HEK293 (cell line): ENCODE measurements at regions not wholly inside any gene's neighbourhood (a gene's known extent, or its start where the extent isn't known, plus 50 kb on each side); places are given as distances from the start of the nearest gene placed in this dataset.

Experiments used
- CTCF ChIA-PET: fragments of 350-600 bp; formaldehyde crosslinking; extraction: SDS; loops from one replicate; lab custom pipeline; 2021; ENCODE audit warnings: antibody characterized with exemption; lab: Yijun Ruan, JAX
- POLR2A ChIA-PET: fragments of 300-600 bp; formaldehyde crosslinking; extraction: SDS; loops from one replicate; lab custom pipeline; 2020; ENCODE audit warnings: antibody characterized with exemption, inconsistent platforms; lab: Yijun Ruan, JAX
- H3K27ac ChIP-seq: fragments of 200-500 bp; sonication (Bioruptor generic); 2 replicates; pipeline ENCODE4 v1.5.1; 2014; ENCODE audit warnings: low read depth, low read length, control low read depth, inconsistent platforms; ENCODE audit errors: extremely low read depth
- H3K36me3 ChIP-seq, 2 experiments: fragments of 200-500 bp in 1 of 2; sonication (Bioruptor generic) in 1 of 2; 1 replicate in 1 of 2; 2 replicates in 1 of 2; pipeline ENCODE4 v1.5.1; 2014 to 2017; ENCODE audit warnings: inconsistent platforms in 2 of 2, low read length in 2 of 2; ENCODE audit not compliant: control insufficient read depth in 2 of 2, insufficient read depth in 1 of 2
- H3K4me1 ChIP-seq: fragments of 200-500 bp; sonication (Bioruptor generic); 2 replicates; pipeline ENCODE4 v1.5.1; 2014; ENCODE audit warnings: mild to moderate bottlenecking, low read length, inconsistent platforms; ENCODE audit not compliant: control insufficient read depth, insufficient read depth
- H3K4me3 ChIP-seq: 2 replicates; pipeline ENCODE4 v1.5.1; 2011; ENCODE audit warnings: low read depth, mild to moderate bottlenecking, control low read depth, low read length, moderate library complexity
- H3K9me3 ChIP-seq: fragments of 200-500 bp; sonication (Bioruptor generic); 2 replicates; pipeline ENCODE4 v1.5.1; 2014; ENCODE audit warnings: low read depth, low read length, inconsistent platforms; ENCODE audit not compliant: control insufficient read depth, insufficient read depth
- IKZF3 ChIP-seq: fragments of 450-650 bp; IDR thresholded peaks from 2 replicates; pipeline ENCODE4 v1.5.0; 2018; ENCODE audit warnings: missing biosample characterization, mild to moderate bottlenecking, missing genetic modification characterization, moderate library complexity
- KLF16 ChIP-seq: fragments of 450-650 bp; formaldehyde crosslinking; IDR thresholded peaks from 2 replicates; pipeline ENCODE4 v1.5.1; 2017; ENCODE audit warnings: missing biosample characterization, missing genetic modification characterization
- SETDB1 ChIP-seq: IDR thresholded peaks from one replicate; pipeline ENCODE4 v1.6.1; 2017; ENCODE audit warnings: mild to moderate bottlenecking, low read length, moderate library complexity, mixed read lengths; ENCODE audit not compliant: insufficient read length
- ZBTB1 ChIP-seq: fragments of 450-650 bp; formaldehyde crosslinking; IDR thresholded peaks from 2 replicates; pipeline ENCODE4 v1.5.1; 2016; ENCODE audit warnings: missing biosample characterization, missing genetic modification characterization
- ZFHX2 ChIP-seq: fragments of 450-650 bp; formaldehyde crosslinking; conservative IDR thresholded peaks from 2 replicates; pipeline ENCODE4 v1.5.1; 2016; ENCODE audit warnings: missing biosample characterization, missing genetic modification characterization
- ZFP3 ChIP-seq: fragments of 450-650 bp; formaldehyde crosslinking; IDR thresholded peaks from 2 replicates; pipeline ENCODE4 v1.5.1; 2016; ENCODE audit warnings: low read depth, missing biosample characterization, missing genetic modification characterization
- ZNF133 ChIP-seq: fragments of 450-650 bp; formaldehyde crosslinking; IDR thresholded peaks from 2 replicates; pipeline ENCODE4 v1.5.1; 2016; ENCODE audit warnings: missing biosample characterization, missing genetic modification characterization
- ZNF2 ChIP-seq: fragments of 450-650 bp; formaldehyde crosslinking; IDR thresholded peaks from 2 replicates; pipeline ENCODE4 v1.5.1; 2016; ENCODE audit warnings: missing biosample characterization, missing genetic modification characterization
- ZNF202 ChIP-seq: fragments of 450-650 bp; formaldehyde crosslinking; IDR thresholded peaks from 2 replicates; pipeline ENCODE4 v1.5.1; 2016; ENCODE audit warnings: missing biosample characterization, missing genetic modification characterization, borderline replicate concordance
- ZNF239 ChIP-seq: fragments of 450-650 bp; formaldehyde crosslinking; IDR thresholded peaks from 2 replicates; pipeline ENCODE4 v1.5.1; 2016; ENCODE audit warnings: missing biosample characterization, missing genetic modification characterization
- ZNF362 ChIP-seq: fragments of 450-650 bp; formaldehyde crosslinking; IDR thresholded peaks from 2 replicates; pipeline ENCODE4 v1.5.1; 2016; ENCODE audit warnings: missing biosample characterization, missing genetic modification characterization
- ZNF37A ChIP-seq: fragments of 450-650 bp; IDR thresholded peaks from 2 replicates; pipeline ENCODE4 v1.5.1; 2018; ENCODE audit warnings: missing biosample characterization, missing genetic modification characterization
- ZNF404 ChIP-seq: fragments of 450-650 bp; formaldehyde crosslinking; IDR thresholded peaks from 2 replicates; pipeline ENCODE4 v1.5.1; 2017; ENCODE audit warnings: missing biosample characterization, missing genetic modification characterization
- ZNF449 ChIP-seq: fragments of 450-650 bp; formaldehyde crosslinking; IDR thresholded peaks from 2 replicates; pipeline ENCODE4 v1.5.1; 2017; ENCODE audit warnings: missing biosample characterization, mild to moderate bottlenecking, missing genetic modification characterization, moderate library complexity
- ZNF501 ChIP-seq: fragments of 450-650 bp; formaldehyde crosslinking; IDR thresholded peaks from 2 replicates; pipeline ENCODE4 v1.5.1; 2016; ENCODE audit warnings: missing biosample characterization, missing genetic modification characterization
- ZNF530 ChIP-seq: fragments of 450-650 bp; formaldehyde crosslinking; IDR thresholded peaks from 2 replicates; pipeline ENCODE4 v1.5.1; 2016; ENCODE audit warnings: low read depth, missing biosample characterization, missing genetic modification characterization
- ZNF555 ChIP-seq: fragments of 450-650 bp; formaldehyde crosslinking; conservative IDR thresholded peaks from 2 replicates; pipeline ENCODE4 v1.5.1; 2017; ENCODE audit warnings: missing biosample characterization, mild to moderate bottlenecking, missing genetic modification characterization, inconsistent platforms
- ZNF791 ChIP-seq: fragments of 450-650 bp; formaldehyde crosslinking; IDR thresholded peaks from 2 replicates; pipeline ENCODE4 v1.5.1; 2016; ENCODE audit warnings: missing biosample characterization, missing genetic modification characterization
- ZNF792 ChIP-seq: fragments of 450-650 bp; formaldehyde crosslinking; IDR thresholded peaks from 2 replicates; pipeline ENCODE4 v1.5.1; 2016; ENCODE audit warnings: missing biosample characterization, missing genetic modification characterization
- ZSCAN30 ChIP-seq: fragments of 450-650 bp; IDR thresholded peaks from 2 replicates; pipeline ENCODE4 v1.5.1; 2018; ENCODE audit warnings: missing biosample characterization, mild to moderate bottlenecking, missing genetic modification characterization, moderate library complexity
- TF ChIP-seq, protein P1 (sequence below): IDR thresholded peaks from 2 replicates; pipeline ENCODE4 v1.6.1; 2011; ENCODE audit warnings: mild to moderate bottlenecking, low read depth, low read length, borderline replicate concordance
- TF ChIP-seq, protein P2 (sequence below): fragments of 450-650 bp; formaldehyde crosslinking; IDR thresholded peaks from 2 replicates; pipeline ENCODE4 v1.5.1; 2017; ENCODE audit warnings: missing biosample characterization, missing genetic modification characterization
- TF ChIP-seq, protein P3 (sequence below): fragments of 450-650 bp; formaldehyde crosslinking; IDR thresholded peaks from 2 replicates; pipeline ENCODE4 v1.5.0; 2017; ENCODE audit warnings: missing biosample characterization, missing genetic modification characterization, borderline replicate concordance

DNA sequence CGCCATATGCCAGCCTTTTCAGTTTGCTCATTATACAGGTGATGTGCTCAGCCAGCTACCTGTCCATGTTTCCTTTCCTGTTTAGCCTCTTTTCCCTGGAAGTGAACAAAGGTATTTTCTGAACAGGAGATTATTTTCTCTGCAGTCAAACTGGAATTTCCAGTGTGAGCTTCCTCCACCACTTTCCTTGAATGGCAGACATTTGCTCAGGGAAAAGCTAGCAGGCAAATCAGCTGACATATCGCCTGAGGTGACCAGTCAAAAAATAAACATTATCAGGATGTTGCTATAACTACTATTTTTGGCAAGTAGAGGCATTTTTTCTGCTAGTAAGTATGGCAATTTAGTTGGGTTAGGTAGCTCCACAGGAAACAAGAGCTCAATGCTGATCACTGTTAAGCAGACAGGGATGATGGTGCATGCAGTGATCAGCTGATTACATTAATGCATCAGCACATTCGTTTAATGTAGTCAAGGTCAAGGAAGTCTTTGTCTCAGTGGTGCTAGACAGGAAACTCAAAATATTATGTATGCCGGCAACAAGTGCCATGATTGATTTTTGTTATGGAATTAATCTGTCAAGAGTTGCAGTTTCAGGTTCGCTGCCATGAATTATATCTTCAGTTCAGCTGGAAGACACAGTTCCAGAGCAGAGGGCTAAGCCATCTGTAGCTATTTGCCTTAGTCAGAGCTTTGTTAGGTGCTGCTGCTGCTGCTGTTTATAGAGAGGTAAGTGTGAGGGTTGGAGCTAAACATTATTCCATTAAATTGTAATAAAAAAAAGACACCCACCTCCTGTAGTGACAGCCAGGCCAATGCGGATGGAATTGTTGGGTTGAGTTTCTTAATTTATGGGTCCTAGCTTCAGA is 179.7 kb upstream of the ST6GALNAC5 start:
- Histone ChIP-seq H3K36me3 (no peaks in the 10 kb centered on the region), H3K4me3 (no peak overlapping the region)
- CTCF ChIA-PET: interaction anchor here (0.7 kb wide), 1 partner anchor 12 kb away, joined by 3 read pairs; no protein-coding TSS in a partner anchor
- TF ChIP-seq SETDB1 (no peak), ZNF239 (tag by site-specific recombination) (no peak), ZNF530 (no peak), ZSCAN30 (tag by site-specific recombination) (no peak), ZNF133 (tag by site-specific recombination) (no peak), ZNF2 (no peak), ZNF501 (tag by site-specific recombination) (no peak), ZNF404 (no peak), KLF16 (tag by site-specific recombination) (no peak), ZNF449 (tag by site-specific recombination) (no peak), ZFHX2 (tag by site-specific recombination) (no peak), ZNF791 (no peak)
- TF ChIP-seq, protein P1, sequence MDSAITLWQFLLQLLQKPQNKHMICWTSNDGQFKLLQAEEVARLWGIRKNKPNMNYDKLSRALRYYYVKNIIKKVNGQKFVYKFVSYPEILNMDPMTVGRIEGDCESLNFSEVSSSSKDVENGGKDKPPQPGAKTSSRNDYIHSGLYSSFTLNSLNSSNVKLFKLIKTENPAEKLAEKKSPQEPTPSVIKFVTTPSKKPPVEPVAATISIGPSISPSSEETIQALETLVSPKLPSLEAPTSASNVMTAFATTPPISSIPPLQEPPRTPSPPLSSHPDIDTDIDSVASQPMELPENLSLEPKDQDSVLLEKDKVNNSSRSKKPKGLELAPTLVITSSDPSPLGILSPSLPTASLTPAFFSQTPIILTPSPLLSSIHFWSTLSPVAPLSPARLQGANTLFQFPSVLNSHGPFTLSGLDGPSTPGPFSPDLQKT: no peak
- TF ChIP-seq, protein P2, sequence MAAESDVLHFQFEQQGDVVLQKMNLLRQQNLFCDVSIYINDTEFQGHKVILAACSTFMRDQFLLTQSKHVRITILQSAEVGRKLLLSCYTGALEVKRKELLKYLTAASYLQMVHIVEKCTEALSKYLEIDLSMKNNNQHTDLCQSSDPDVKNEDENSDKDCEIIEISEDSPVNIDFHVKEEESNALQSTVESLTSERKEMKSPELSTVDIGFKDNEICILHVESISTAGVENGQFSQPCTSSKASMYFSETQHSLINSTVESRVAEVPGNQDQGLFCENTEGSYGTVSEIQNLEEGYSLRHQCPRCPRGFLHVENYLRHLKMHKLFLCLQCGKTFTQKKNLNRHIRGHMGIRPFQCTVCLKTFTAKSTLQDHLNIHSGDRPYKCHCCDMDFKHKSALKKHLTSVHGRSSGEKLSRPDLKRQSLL (tag by site-specific recombination): no peak
- TF ChIP-seq, protein P3, sequence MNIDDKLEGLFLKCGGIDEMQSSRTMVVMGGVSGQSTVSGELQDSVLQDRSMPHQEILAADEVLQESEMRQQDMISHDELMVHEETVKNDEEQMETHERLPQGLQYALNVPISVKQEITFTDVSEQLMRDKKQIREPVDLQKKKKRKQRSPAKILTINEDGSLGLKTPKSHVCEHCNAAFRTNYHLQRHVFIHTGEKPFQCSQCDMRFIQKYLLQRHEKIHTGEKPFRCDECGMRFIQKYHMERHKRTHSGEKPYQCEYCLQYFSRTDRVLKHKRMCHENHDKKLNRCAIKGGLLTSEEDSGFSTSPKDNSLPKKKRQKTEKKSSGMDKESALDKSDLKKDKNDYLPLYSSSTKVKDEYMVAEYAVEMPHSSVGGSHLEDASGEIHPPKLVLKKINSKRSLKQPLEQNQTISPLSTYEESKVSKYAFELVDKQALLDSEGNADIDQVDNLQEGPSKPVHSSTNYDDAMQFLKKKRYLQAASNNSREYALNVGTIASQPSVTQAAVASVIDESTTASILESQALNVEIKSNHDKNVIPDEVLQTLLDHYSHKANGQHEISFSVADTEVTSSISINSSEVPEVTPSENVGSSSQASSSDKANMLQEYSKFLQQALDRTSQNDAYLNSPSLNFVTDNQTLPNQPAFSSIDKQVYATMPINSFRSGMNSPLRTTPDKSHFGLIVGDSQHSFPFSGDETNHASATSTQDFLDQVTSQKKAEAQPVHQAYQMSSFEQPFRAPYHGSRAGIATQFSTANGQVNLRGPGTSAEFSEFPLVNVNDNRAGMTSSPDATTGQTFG (tag by site-specific recombination): no peak
- TF ChIP-seq, all 188 proteins: peak for 0
- Histone ChIP-seq H3K27ac (no peak overlapping the region), H3K4me1 (no peaks in the 10 kb centered on the region), H3K9me3 (no peaks in the 10 kb centered on the region)
- POLR2A ChIA-PET: no interaction called here

DNA sequence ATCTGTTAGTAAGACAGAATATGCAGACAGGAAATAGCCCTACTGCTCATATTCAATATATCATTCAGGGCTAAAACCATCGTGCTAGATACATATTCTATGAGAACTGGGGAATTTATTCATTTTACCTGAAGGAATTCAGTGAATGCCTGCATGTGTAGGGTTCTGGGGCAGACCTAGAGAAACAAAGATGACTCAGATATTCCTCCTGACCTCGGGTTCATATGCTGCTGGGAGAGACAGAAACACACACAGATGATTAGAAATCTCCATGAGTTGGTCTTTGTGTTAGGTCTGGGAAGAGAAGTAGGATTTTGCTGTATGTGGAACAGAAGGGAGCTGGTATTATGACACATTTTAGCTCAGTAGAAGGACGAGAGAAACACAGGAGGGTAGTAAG is 176.5 kb upstream of the ST6GALNAC5 start:
- Histone ChIP-seq H3K4me1 (no peaks in the 10 kb centered on the region), H3K9me3 (no peaks in the 10 kb centered on the region), H3K36me3 (no peaks in the 10 kb centered on the region), H3K27ac (no peak overlapping the region), H3K4me3 (no peak overlapping the region)
- ChIA-PET POLR2A (no interaction called here), CTCF (interaction anchor here (0.6 kb wide), 1 partner anchor 61 kb away, joined by 3 read pairs; no protein-coding TSS in a partner anchor)
- TF ChIP-seq ZNF362 (tag by site-specific recombination) (no peak), ZNF404 (no peak), ZNF555 (tag by site-specific recombination) (no peak), ZBTB1 (tag by site-specific recombination) (no peak), ZNF37A (tag by site-specific recombination) (no peak), ZNF202 (tag by site-specific recombination) (no peak), ZNF792 (tag by site-specific recombination) (no peak), ZFP3 (tag by site-specific recombination) (no peak), IKZF3 (tag by site-specific recombination) (no peak)
